Esophagus squamous epithelium (tissue), 5 donors: ENCODE measurements at regions not wholly inside any gene's neighbourhood (a gene's known extent, or its start where the extent isn't known, plus 50 kb on each side); places are given as distances from the start of the nearest gene placed in this dataset.

Source experiments
- DNase-seq: peaks from one replicate; lab custom pipeline; 2025; lab: John Stamatoyannopoulos, UW
- H3K27ac ChIP-seq, 4 donors: fragments of 200-600 bp; sonication (generic); one replicate each; pipeline ENCODE4 v1.5.1; 2016 to 2019; ENCODE audit warnings: mild to moderate bottlenecking in 1 of 4
- H3K27me3 ChIP-seq, 4 donors: fragments of 200-600 bp; sonication (generic); 1 replicate in 3 of 4; 2 replicates in 1 of 4; pipeline versions ENCODE4 v1.5.1 to v1.6.0; 2017 to 2021; ENCODE audit warnings: antibody characterized with exemption in 1 of 4
- H3K36me3 ChIP-seq, 3 donors: fragments of 200-600 bp; sonication (generic); one replicate each; pipeline ENCODE4 v1.5.1; 2016 to 2019
- H3K4me1 ChIP-seq, 3 donors: fragments of 200-600 bp; sonication (generic); one replicate each; pipeline ENCODE4 v1.5.1; 2017 to 2019
- H3K4me3 ChIP-seq, 4 donors: fragments of 200-600 bp; sonication (generic); 1 replicate in 3 of 4; 2 replicates in 1 of 4; pipeline ENCODE4 v1.5.1; 2016 to 2019; ENCODE audit warnings: mild to moderate bottlenecking in 2 of 4, moderate library complexity in 1 of 4
- H3K9me3 ChIP-seq, 3 donors: fragments of 200-600 bp; sonication (generic); one replicate each; pipeline ENCODE4 v1.5.1; 2016 to 2019
- CTCF ChIP-seq, 6 experiments: fragments of 450-650 bp in 4 of 6; fragments of 200-600 bp in 2 of 6; sonication (generic) in 2 of 6; IDR thresholded peaks; one replicate each; pipeline ENCODE4 v1.5.1; 2016 to 2019; ENCODE audit warnings: antibody characterized with exemption in 6 of 6, mild to moderate bottlenecking in 4 of 6, moderate library complexity in 4 of 6
- POLR2A ChIP-seq, 4 donors: fragments of 450-650 bp; IDR thresholded peaks; one replicate each; pipeline ENCODE4 v1.6.1; 2017; ENCODE audit warnings: antibody characterized with exemption in 4 of 4, mild to moderate bottlenecking in 4 of 4, moderate library complexity in 3 of 4
- WGBS, 2 donors: methylation state at CpG; one replicate each; pipeline ENCODE4 v1.1.5; 2018; 5-methylcytosine and 5-hydroxymethylcytosine counted together
- intact Hi-C: fragments of 100-400 bp; cut with DNase I; formaldehyde crosslinking; loops from one replicate; pipeline ENCODE4 v1.15.0; 2022
- donor health status: DM: yes; HTN: yes; CAD: no.

GRCh38 chr2:52520644-52521043, 1247.0 kb upstream of the CHAC2 start:
- intact Hi-C loops = no loop called here
- TF ChIP-seq POLR2A (IDR thresholded peaks at IDR 0.05) = no peak
- TF ChIP-seq CTCF (IDR thresholded peaks at IDR 0.05) = no peak
- Histone ChIP-seq H3K27ac (no peak overlapping the region), H3K9me3 (no peaks in the 10 kb centered on the region), H3K36me3 (no peaks in the 10 kb centered on the region), H3K4me1 (no peaks in the 10 kb centered on the region), H3K4me3 (no peak overlapping the region), H3K27me3 (no peaks in the 10 kb centered on the region)
- 25 to 42% methylated on average over 1 of the region's 1 CpG for WGBS, 2 donors
- DNase-seq = no peak

GRCh38 chr2:52518678-52519077, 1248.9 kb upstream of the CHAC2 start:
- no peak overlapping the region for H3K27ac ChIP-seq
- intact Hi-C loops = no loop called here
- TF ChIP-seq CTCF (IDR thresholded peaks at IDR 0.05) = no peak
- no peak for TF ChIP-seq POLR2A (IDR thresholded peaks at IDR 0.05)

GRCh38 chr2:52512760-52513159, 1254.8 kb upstream of the CHAC2 start:
- no peak for TF ChIP-seq POLR2A (IDR thresholded peaks at IDR 0.05)
- no peak for TF ChIP-seq CTCF (IDR thresholded peaks at IDR 0.05)
- Histone ChIP-seq H3K36me3 (no peaks in the 10 kb centered on the region), H3K9me3 (no peaks in the 10 kb centered on the region), H3K27me3 (no peaks in the 10 kb centered on the region), H3K27ac (no peak overlapping the region), H3K4me3 (no peak overlapping the region), H3K4me1 (no peaks in the 10 kb centered on the region)
- intact Hi-C loops = no loop called here
- no peak for DNase-seq
- WGBS, 2 donors = 66 to 76% methylated on average over 5 of the region's 5 CpGs

More at GRCh38 chr2:52518678-52519077, 1248.9 kb upstream of the CHAC2 start:
- Histone ChIP-seq H3K27me3 (no peaks in the 10 kb centered on the region), H3K4me1 (no peaks in the 10 kb centered on the region), H3K36me3 (no peaks in the 10 kb centered on the region), H3K4me3 (no peak overlapping the region), H3K9me3 (no peaks in the 10 kb centered on the region)
- no peak for DNase-seq

GRCh38 chr2:52510432-52510831, 1257.2 kb upstream of the CHAC2 start:
- no peaks in the 10 kb centered on the region for H3K36me3 ChIP-seq
- H3K4me1 ChIP-seq = no peaks in the 10 kb centered on the region
- WGBS, 2 donors = 46 to 56% methylated on average over 1 of the region's 1 CpG
- DNase-seq = no peak
- H3K4me3 ChIP-seq = no peak overlapping the region
- H3K9me3 ChIP-seq = no peaks in the 10 kb centered on the region
- H3K27ac ChIP-seq = no peak overlapping the region
- intact Hi-C loops = no loop called here
- H3K27me3 ChIP-seq = no peaks in the 10 kb centered on the region
- TF ChIP-seq CTCF (IDR thresholded peaks at IDR 0.05) (no peak), POLR2A (IDR thresholded peaks at IDR 0.05) (no peak)

DNA sequence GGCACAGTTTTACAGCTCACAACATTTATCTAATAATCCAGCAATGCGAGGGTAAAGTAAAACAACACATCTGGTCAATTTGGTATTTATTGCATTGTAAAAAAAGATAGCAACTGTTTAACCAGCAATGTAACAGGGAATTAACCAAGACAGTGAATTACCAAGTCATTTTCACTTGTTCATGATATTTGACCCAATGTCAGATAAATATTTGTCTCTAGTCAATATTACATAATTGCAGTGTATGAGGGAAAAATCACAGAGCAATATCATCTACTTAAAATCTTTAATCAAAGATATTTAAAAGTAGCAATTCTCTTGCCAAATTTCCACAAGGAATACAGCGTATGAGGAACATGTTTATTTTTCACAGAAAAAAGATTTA, 1265.1 kb upstream of the CHAC2 start:
- no peaks in the 10 kb centered on the region for H3K9me3 ChIP-seq
- TF ChIP-seq POLR2A (IDR thresholded peaks at IDR 0.05) (no peak), CTCF (IDR thresholded peaks at IDR 0.05) (no peak)
- DNase-seq = no peak
- H3K4me1 ChIP-seq = no peaks in the 10 kb centered on the region
- intact Hi-C loops = no loop called here
- no peaks in the 10 kb centered on the region for H3K36me3 ChIP-seq
- no peaks in the 10 kb centered on the region for H3K27me3 ChIP-seq
- no peak overlapping the region for H3K4me3 ChIP-seq
- H3K27ac ChIP-seq = no peak overlapping the region
- WGBS, 2 donors = 52 to 79% methylated on average over 2 of the region's 2 CpGs
